Cardiac muscle cell (in vitro differentiated cells and primary cell): ENCODE measurements at regions not wholly inside any gene's neighbourhood (a gene's known extent, or its start where the extent isn't known, plus 50 kb on each side); places are given as distances from the start of the nearest gene placed in this dataset.

ENCODE experiments used
- DNase-seq, 2 donors: peaks; one replicate each; pipeline versions ENCODE4 v3.0.0 to v3.0.0-alpha.2; 2010 to 2017; ENCODE audit warnings: low read depth in 1 of 2, low spot score in 1 of 2
- H3K27ac ChIP-seq: fragments of 200-600 bp; sonication (generic); 2 replicates; pipeline ENCODE4 v1.5.1; 2016
- H3K27me3 ChIP-seq: fragments of 200-600 bp; sonication (generic); 2 replicates; pipeline ENCODE4 v1.6.0; 2016; ENCODE audit warnings: control low read depth
- H3K36me3 ChIP-seq: fragments of 200-600 bp; sonication (generic); 2 replicates; pipeline ENCODE4 v1.5.1; 2016; ENCODE audit warnings: control low read depth
- H3K4me1 ChIP-seq: fragments of 200-600 bp; sonication (generic); 2 replicates; pipeline ENCODE4 v1.8.1; 2017; ENCODE audit warnings: low read depth, mild to moderate bottlenecking, mixed run types
- H3K4me3 ChIP-seq: fragments of 200-600 bp; sonication (generic); 2 replicates; pipeline ENCODE4 v1.5.1; 2016; ENCODE audit warnings: mild to moderate bottlenecking
- H3K9me3 ChIP-seq: fragments of 200-600 bp; sonication (generic); 2 replicates; pipeline ENCODE4 v1.5.1; 2017; ENCODE audit warnings: low read depth, mild to moderate bottlenecking, control low read depth
- CTCF ChIP-seq: IDR thresholded peaks from 2 replicates; pipeline ENCODE4 v1.5.1; 2012; ENCODE audit warnings: low read depth, mild to moderate bottlenecking, low read length

- H3K4me3 ChIP-seq, result no peak overlapping the region
- H3K4me1 ChIP-seq, result no peaks in the 10 kb centered on the region
- TF ChIP-seq CTCF, result no peak
- H3K27me3 ChIP-seq, result no peaks in the 10 kb centered on the region
- no peak for DNase-seq
- H3K9me3 ChIP-seq, result no peaks in the 10 kb centered on the region
- no peak overlapping the region for H3K27ac ChIP-seq
- no peaks in the 10 kb centered on the region for H3K36me3 ChIP-seq
These were observed 509.6 kb upstream of the POM121L12 start for GRCh38 chr7:52525772-52526341.

- Histone ChIP-seq H3K9me3 (no peaks in the 10 kb centered on the region), H3K27me3 (no peaks in the 10 kb centered on the region), H3K4me1 (no peaks in the 10 kb centered on the region), H3K36me3 (no peaks in the 10 kb centered on the region), H3K4me3 (no peak overlapping the region), H3K27ac (no peak overlapping the region)
- no peak for TF ChIP-seq CTCF
- no peak for DNase-seq
These were observed 516.6 kb upstream of the POM121L12 start for GRCh38 chr7:52518869-52519268.

GRCh38 chr7:52512656-52513055 lies 522.8 kb upstream of the POM121L12 start:
- DNase-seq, result no peak
- H3K27me3 ChIP-seq, result no peaks in the 10 kb centered on the region
- TF ChIP-seq CTCF, result no peak
- no peak overlapping the region for H3K4me3 ChIP-seq
- H3K9me3 ChIP-seq, result no peaks in the 10 kb centered on the region
- H3K4me1 ChIP-seq, result no peaks in the 10 kb centered on the region
- H3K36me3 ChIP-seq, result no peaks in the 10 kb centered on the region
- H3K27ac ChIP-seq, result no peak overlapping the region

- H3K4me3 ChIP-seq, result no peak overlapping the region
- no peaks in the 10 kb centered on the region for H3K36me3 ChIP-seq
- H3K4me1 ChIP-seq, result no peaks in the 10 kb centered on the region
- no peak for DNase-seq
- H3K9me3 ChIP-seq, result no peaks in the 10 kb centered on the region
- H3K27me3 ChIP-seq, result no peaks in the 10 kb centered on the region
- no peak overlapping the region for H3K27ac ChIP-seq
- TF ChIP-seq CTCF, result no peak
These were observed 527.7 kb upstream of the POM121L12 start for GRCh38 chr7:52507546-52508255.

GRCh38 chr7:52506325-52506724 lies 529.1 kb upstream of the POM121L12 start:
- TF ChIP-seq CTCF, result no peak
- no peak for DNase-seq
- Histone ChIP-seq H3K4me1 (no peaks in the 10 kb centered on the region), H3K4me3 (no peak overlapping the region), H3K27ac (no peak overlapping the region), H3K27me3 (no peaks in the 10 kb centered on the region), H3K9me3 (no peaks in the 10 kb centered on the region), H3K36me3 (no peaks in the 10 kb centered on the region)
